ENCODE measurements at regions not wholly inside any gene's neighbourhood (a gene's known extent, or its start where the extent isn't known, plus 50 kb on each side); places are given as distances from the start of the nearest gene placed in this dataset.

GRCh38 chr13:26967119-26968038 is 204.2 kb downstream of the USP12 start:
- DNase-seq (ENCODE audit: extremely low read depth, low read depth) = no peak

GRCh38 chr13:26966701-26967080 is 204.9 kb downstream of the USP12 start:
- no peak for DNase-seq (ENCODE audit: extremely low read depth, low read depth)

- no peak for DNase-seq (ENCODE audit: extremely low read depth, low read depth)
These were observed 205.5 kb downstream of the USP12 start for GRCh38 chr13:26965952-26966700.

GRCh38 chr13:26964278-26965250 is 204.0 kb upstream of the GPR12 start:
- DNase-seq (ENCODE audit: extremely low read depth, low read depth) = no peak

- no peak for DNase-seq (ENCODE audit: extremely low read depth, low read depth)
These were observed 202.1 kb upstream of the GPR12 start for GRCh38 chr13:26962671-26963070.

- no peak for DNase-seq (ENCODE audit: extremely low read depth, low read depth)
These were observed 201.5 kb upstream of the GPR12 start for GRCh38 chr13:26961890-26962615.

- no peak for DNase-seq (ENCODE audit: extremely low read depth, low read depth)
These were observed 196.6 kb upstream of the GPR12 start for GRCh38 chr13:26957182-26957581.

- no peak for DNase-seq (ENCODE audit: extremely low read depth, low read depth)
These were observed 196.0 kb upstream of the GPR12 start for GRCh38 chr13:26956522-26957142.

GRCh38 chr13:26954976-26955375 is 194.4 kb upstream of the GPR12 start:
- no peak for DNase-seq (ENCODE audit: extremely low read depth, low read depth)

GRCh38 chr13:26953291-26953690 is 192.7 kb upstream of the GPR12 start:
- DNase-seq (ENCODE audit: extremely low read depth, low read depth) = no peak

- DNase-seq (ENCODE audit: extremely low read depth, low read depth) = no peak
These were observed 192.1 kb upstream of the GPR12 start for GRCh38 chr13:26952551-26953143.

- no peak for DNase-seq (ENCODE audit: extremely low read depth, low read depth)
These were observed 191.1 kb upstream of the GPR12 start for GRCh38 chr13:26951581-26952177.

- DNase-seq (ENCODE audit: extremely low read depth, low read depth) = no peak
These were observed 190.4 kb upstream of the GPR12 start for GRCh38 chr13:26950968-26951367.

- DNase-seq (ENCODE audit: extremely low read depth, low read depth) = no peak
These were observed 190.0 kb upstream of the GPR12 start for GRCh38 chr13:26950546-26950945.

GRCh38 chr13:26949701-26950502 is 189.3 kb upstream of the GPR12 start:
- no peak for DNase-seq (ENCODE audit: extremely low read depth, low read depth)

- no peak for DNase-seq (ENCODE audit: extremely low read depth, low read depth)
These were observed 187.8 kb upstream of the GPR12 start for GRCh38 chr13:26948353-26948752.

- peak; percentile 58 for DNase-seq (ENCODE audit: extremely low read depth, low read depth)
These were observed 186.2 kb upstream of the GPR12 start for GRCh38 chr13:26946684-26947343.

Measured in NCI-H460 (cell line).